A673 (cell line): ENCODE measurements at regions not wholly inside any gene's neighbourhood (a gene's known extent, or its start where the extent isn't known, plus 50 kb on each side); places are given as distances from the start of the nearest gene placed in this dataset.

ENCODE experiments used
- BruUV-seq: library from RNA; stranded (reverse); fragments of 400-500 nt; replicated peaks from 2 replicates; lab custom pipeline; 2021; lab: Mats Ljungman, UMichigan
- CTCF ChIA-PET: fragments of 300-600 bp; sonication (Branson Sonifier 250); formaldehyde crosslinking; loops from one replicate; lab custom pipeline; 2022; ENCODE audit warnings: antibody characterized with exemption; lab: Charles Lee
- POLR2A ChIA-PET: fragments of 300-600 bp; sonication (Branson Sonifier 250); formaldehyde crosslinking; loops from one replicate; lab custom pipeline; 2022; ENCODE audit warnings: antibody characterized with exemption; ENCODE audit not compliant: low non-redundant PET; lab: Charles Lee
- DNase-seq: peaks from one replicate; pipeline ENCODE4 v3.0.0-alpha.2; 2015; ENCODE audit warnings: low spot score
- H3K27ac ChIP-seq: fragments of 200-600 bp; sonication (generic); 2 replicates; pipeline ENCODE4 v1.5.1; 2016; ENCODE audit warnings: mixed run types, low read depth, mild to moderate bottlenecking, mixed read lengths, antibody characterized with exemption, low read length; ENCODE audit not compliant: poor library complexity, severe bottlenecking
- H3K27me3 ChIP-seq: fragments of 200-600 bp; sonication (generic); replicated peaks from 2 replicates; pipeline ENCODE4 v1.6.1; 2017; ENCODE audit warnings: mixed run types, low read depth, mild to moderate bottlenecking, mixed read lengths, antibody characterized with exemption, low read length; ENCODE audit not compliant: insufficient read depth, poor library complexity
- H3K36me3 ChIP-seq: fragments of 200-600 bp; sonication (generic); 2 replicates; pipeline ENCODE4 v1.6.1; 2016; ENCODE audit warnings: mixed run types, mild to moderate bottlenecking, mixed read lengths, antibody characterized with exemption, low read length; ENCODE audit not compliant: insufficient read depth, poor library complexity, severe bottlenecking
- H3K4me1 ChIP-seq: fragments of 200-600 bp; sonication (generic); 2 replicates; pipeline ENCODE4 v1.6.1; 2017; ENCODE audit warnings: mixed run types, mild to moderate bottlenecking, mixed read lengths, antibody characterized with exemption, low read length; ENCODE audit not compliant: insufficient read depth, poor library complexity, severe bottlenecking
- H3K4me3 ChIP-seq: fragments of 200-600 bp; sonication (generic); 2 replicates; pipeline ENCODE4 v1.5.1; 2016; ENCODE audit warnings: low read depth, mixed run types, mild to moderate bottlenecking, mixed read lengths, low read length; ENCODE audit not compliant: poor library complexity, severe bottlenecking
- H3K9me3 ChIP-seq: fragments of 200-600 bp; sonication (generic); 2 replicates; pipeline ENCODE4 v1.6.1; 2016; ENCODE audit warnings: mixed run types, low read depth, mild to moderate bottlenecking, mixed read lengths, antibody characterized with exemption, low read length; ENCODE audit not compliant: poor library complexity, severe bottlenecking
- EZH2 ChIP-seq: fragments of 200-600 bp; sonication (generic); IDR thresholded peaks from 2 replicates; pipeline ENCODE4 v1.6.1; 2017; ENCODE audit warnings: borderline replicate concordance, low read depth, mild to moderate bottlenecking, mixed read lengths, antibody characterized with exemption, low read length; ENCODE audit not compliant: poor library complexity, severe bottlenecking
- intact Hi-C: fragments of 100-400 bp; cut with micrococcal nuclease; formaldehyde crosslinking; loops from one replicate; pipeline ENCODE4 v1.10.0; 2022; ENCODE audit not compliant: unreplicated experiment
- TF ChIP-seq, protein P1 (sequence below): fragments of 300-800, 200-600 bp; sonication (generic); conservative IDR thresholded peaks from 2 replicates; pipeline ENCODE4 v1.5.1; 2017; ENCODE audit warnings: low read depth, mild to moderate bottlenecking, antibody characterized with exemption, low read length, moderate library complexity, mixed read lengths

DNA sequence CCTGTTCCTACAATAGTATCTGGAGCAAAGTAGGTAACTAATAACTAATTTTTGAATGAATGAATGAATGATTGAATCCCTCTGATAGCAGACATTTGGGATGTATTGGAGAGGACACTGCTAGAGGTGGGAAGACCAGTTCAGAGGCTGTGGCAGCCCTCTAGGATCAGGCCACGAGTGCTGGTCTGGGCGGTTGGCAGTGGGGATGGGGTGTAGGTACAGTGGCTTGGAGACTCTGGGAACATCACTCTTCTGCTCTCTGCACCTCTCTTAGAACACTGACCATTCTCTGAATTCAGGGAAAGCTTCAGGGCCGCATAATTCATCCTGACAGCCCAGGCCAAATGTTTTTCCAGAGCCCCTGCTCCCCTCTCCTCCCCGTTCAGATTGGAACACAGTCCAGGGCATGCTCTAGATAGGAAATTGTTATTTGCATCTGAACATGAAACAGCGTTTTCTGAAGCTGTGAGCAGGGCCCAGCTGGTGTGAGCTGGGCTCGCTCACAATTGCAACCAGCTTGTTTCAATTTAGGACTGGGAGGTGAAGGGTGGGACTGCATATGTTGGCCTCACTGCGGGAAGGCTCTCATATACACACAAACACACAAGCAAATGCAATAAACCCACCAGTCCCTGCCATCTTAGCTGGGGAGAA, 253.1 kb upstream of the USP24 start:
- ChIA-PET POLR2A (no interaction called here), CTCF (no interaction called here)
- intact Hi-C loops = no loop called here
- no peaks in the 10 kb centered on the region for H3K36me3 ChIP-seq
- DNase-seq = no peak
- H3K27me3 ChIP-seq = peaks cover 14% of the 10 kb centered on the region
- H3K4me3 ChIP-seq = no peak overlapping the region
- H3K9me3 ChIP-seq = no peaks in the 10 kb centered on the region
- no peaks in the 10 kb centered on the region for H3K4me1 ChIP-seq
- TF ChIP-seq EZH2 = no peak
- TF ChIP-seq, protein P1, sequence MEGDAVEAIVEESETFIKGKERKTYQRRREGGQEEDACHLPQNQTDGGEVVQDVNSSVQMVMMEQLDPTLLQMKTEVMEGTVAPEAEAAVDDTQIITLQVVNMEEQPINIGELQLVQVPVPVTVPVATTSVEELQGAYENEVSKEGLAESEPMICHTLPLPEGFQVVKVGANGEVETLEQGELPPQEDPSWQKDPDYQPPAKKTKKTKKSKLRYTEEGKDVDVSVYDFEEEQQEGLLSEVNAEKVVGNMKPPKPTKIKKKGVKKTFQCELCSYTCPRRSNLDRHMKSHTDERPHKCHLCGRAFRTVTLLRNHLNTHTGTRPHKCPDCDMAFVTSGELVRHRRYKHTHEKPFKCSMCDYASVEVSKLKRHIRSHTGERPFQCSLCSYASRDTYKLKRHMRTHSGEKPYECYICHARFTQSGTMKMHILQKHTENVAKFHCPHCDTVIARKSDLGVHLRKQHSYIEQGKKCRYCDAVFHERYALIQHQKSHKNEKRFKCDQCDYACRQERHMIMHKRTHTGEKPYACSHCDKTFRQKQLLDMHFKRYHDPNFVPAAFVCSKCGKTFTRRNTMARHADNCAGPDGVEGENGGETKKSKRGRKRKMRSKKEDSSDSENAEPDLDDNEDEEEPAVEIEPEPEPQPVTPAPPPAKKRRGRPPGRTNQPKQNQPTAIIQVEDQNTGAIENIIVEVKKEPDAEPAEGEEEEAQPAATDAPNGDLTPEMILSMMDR = no peak
- no peak overlapping the region for H3K27ac ChIP-seq
- no TSS peak for BruUV-seq

DNA sequence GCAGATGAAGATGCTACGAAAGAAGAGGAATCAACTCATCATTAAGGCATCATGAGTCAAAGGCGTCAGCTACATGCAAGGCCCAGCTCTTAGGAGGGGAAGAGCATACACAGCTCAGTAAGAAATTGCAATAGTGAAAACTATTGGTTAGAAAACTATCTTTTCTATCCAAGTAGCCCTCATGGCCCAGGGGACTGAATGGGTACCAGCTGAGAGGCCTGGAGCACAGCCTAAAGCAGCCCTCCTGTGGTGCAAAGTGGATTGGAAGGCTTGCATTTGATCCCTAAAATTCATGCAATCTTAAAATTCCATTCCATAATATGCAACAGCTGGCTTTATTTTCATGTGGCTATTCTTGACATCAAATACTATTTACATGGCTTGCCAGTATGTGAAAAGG, 251.8 kb upstream of the USP24 start:
- Histone ChIP-seq H3K36me3 (no peaks in the 10 kb centered on the region), H3K9me3 (no peaks in the 10 kb centered on the region), H3K27me3 (peaks cover 12% of the 10 kb centered on the region), H3K4me3 (no peak overlapping the region), H3K27ac (no peak overlapping the region), H3K4me1 (no peaks in the 10 kb centered on the region)
- CTCF ChIA-PET = no interaction called here
- no peak for DNase-seq
- TF ChIP-seq, protein P1 = no peak
- TF ChIP-seq EZH2 = no peak
- POLR2A ChIA-PET = no interaction called here
- intact Hi-C loops = no loop called here
- BruUV-seq = no TSS peak

DNA sequence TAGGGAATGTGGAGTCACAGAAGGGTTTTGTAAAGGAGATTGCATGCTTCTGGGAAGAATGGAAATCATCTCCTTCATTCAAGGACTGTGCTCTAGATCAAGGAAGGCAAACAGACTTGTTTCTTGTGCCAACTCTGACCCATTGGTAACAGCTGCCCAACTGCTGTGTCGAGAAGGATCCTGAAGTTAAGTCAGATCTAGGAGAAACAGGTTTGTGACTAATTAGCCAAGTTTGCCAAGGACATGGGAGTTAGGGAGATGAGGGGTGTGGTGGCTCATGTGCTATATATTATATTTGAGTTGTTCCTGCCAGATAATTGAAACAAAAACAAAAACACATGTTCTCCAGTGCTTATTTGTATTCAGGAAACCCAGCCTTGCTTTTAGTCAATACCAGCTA, 251.2 kb upstream of the USP24 start:
- no peaks in the 10 kb centered on the region for H3K9me3 ChIP-seq
- no peaks in the 10 kb centered on the region for H3K36me3 ChIP-seq
- TF ChIP-seq, protein P1 = no peak
- TF ChIP-seq EZH2 = no peak
- DNase-seq = no peak
- ChIA-PET POLR2A (no interaction called here), CTCF (no interaction called here)
- no peak overlapping the region for H3K27ac ChIP-seq
- H3K4me1 ChIP-seq = no peaks in the 10 kb centered on the region
- intact Hi-C loops = no loop called here
- no TSS peak for BruUV-seq
- peaks cover 12% of the 10 kb centered on the region for H3K27me3 ChIP-seq
- no peak overlapping the region for H3K4me3 ChIP-seq
